Mammary epithelial cell (primary cell): ENCODE measurements at regions not wholly inside any gene's neighbourhood (a gene's known extent, or its start where the extent isn't known, plus 50 kb on each side); places are given as distances from the start of the nearest gene placed in this dataset.

Experiments used
- EZH2 ChIP-seq: IDR thresholded peaks from 2 replicates; pipeline ENCODE4 v1.6.1; 2012; ENCODE audit warnings: low read length, inconsistent platforms, borderline replicate concordance
- TF ChIP-seq, protein P1 (sequence below), 2 donors: IDR thresholded peaks in 1 of 2; conservative IDR thresholded peaks in 1 of 2; 2 replicates each; pipeline ENCODE4 v1.5.1; 2011 to 2012; ENCODE audit warnings: inconsistent platforms in 2 of 2, low read length in 2 of 2, mild to moderate bottlenecking in 2 of 2, control low read depth in 1 of 2, low read depth in 1 of 2; ENCODE audit not compliant: insufficient read depth in 1 of 2; ENCODE audit errors: extremely low read depth in 1 of 2

DNA sequence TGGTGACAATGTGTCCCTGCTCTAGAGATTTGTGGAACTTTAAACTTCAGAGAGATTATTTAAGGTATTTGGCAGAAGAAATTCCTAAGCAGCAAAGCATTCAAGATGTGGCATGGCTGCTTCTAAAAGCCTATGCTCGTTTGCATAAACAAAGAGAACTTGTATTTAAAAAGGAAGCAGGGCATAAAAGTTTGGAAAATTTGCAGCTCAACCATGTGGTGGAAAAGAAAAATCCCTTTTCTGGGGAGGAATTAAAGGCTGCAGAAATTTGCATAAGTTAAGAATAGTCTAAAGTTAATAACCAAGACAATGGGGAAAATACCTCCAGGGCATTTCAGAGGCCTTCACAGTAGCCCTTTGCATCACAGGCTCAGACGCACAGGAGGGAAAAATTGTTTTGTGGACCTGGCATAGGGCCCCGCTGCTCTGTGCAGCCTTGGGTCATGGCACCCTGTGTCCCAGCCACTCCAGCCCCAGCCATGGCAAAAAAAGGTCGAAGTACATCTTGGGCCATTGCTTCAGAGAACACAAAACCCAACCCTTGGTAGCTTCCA, 1109.1 kb downstream of the OTOL1 start:
- TF ChIP-seq, protein P1, sequence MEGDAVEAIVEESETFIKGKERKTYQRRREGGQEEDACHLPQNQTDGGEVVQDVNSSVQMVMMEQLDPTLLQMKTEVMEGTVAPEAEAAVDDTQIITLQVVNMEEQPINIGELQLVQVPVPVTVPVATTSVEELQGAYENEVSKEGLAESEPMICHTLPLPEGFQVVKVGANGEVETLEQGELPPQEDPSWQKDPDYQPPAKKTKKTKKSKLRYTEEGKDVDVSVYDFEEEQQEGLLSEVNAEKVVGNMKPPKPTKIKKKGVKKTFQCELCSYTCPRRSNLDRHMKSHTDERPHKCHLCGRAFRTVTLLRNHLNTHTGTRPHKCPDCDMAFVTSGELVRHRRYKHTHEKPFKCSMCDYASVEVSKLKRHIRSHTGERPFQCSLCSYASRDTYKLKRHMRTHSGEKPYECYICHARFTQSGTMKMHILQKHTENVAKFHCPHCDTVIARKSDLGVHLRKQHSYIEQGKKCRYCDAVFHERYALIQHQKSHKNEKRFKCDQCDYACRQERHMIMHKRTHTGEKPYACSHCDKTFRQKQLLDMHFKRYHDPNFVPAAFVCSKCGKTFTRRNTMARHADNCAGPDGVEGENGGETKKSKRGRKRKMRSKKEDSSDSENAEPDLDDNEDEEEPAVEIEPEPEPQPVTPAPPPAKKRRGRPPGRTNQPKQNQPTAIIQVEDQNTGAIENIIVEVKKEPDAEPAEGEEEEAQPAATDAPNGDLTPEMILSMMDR (conservative IDR thresholded peaks at IDR 0.05 in 1 of 2, IDR thresholded peaks at IDR 0.05 in 1 of 2; ENCODE audit: extremely low read depth in 1 of 2, insufficient read depth in 1 of 2, low read depth in 1 of 2, low read length in 2 of 2): no peak
- no peak for TF ChIP-seq EZH2
